Medulla oblongata (tissue), 1 donor: ENCODE measurements at regions not wholly inside any gene's neighbourhood (a gene's known extent, or its start where the extent isn't known, plus 50 kb on each side); places are given as distances from the start of the nearest gene placed in this dataset.
"Not testable (repeated sequence)": the region's sequence is repeated elsewhere in the genome, so short reads cannot be mapped to it uniquely, and the experiment has no call there.

Experiments used
- DNase-seq: peaks from one replicate; pipeline ENCODE4 v3.0.0-alpha.2; 2015; ENCODE audit errors: extremely low spot score

DNA sequence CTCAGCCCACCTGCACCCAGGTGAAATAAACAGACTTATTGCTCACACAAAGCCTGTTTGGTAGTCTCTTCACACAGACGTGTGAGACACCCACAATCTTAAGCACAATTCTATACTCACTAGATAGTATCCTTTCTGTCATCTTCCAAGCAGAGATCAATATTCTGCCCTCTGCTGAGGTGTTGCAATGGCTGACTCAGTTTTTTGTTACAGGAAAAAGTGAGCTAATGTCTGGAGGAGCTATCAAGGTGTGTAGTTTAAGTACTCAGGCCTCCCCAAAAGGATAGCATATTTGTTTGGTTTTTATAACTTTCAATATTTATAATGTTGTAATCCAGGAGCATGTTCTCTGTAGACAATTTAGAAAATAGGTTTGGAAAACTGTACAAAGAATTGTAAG, 775.2 kb upstream of the POU3F4 start:
- no peak for DNase-seq

DNA sequence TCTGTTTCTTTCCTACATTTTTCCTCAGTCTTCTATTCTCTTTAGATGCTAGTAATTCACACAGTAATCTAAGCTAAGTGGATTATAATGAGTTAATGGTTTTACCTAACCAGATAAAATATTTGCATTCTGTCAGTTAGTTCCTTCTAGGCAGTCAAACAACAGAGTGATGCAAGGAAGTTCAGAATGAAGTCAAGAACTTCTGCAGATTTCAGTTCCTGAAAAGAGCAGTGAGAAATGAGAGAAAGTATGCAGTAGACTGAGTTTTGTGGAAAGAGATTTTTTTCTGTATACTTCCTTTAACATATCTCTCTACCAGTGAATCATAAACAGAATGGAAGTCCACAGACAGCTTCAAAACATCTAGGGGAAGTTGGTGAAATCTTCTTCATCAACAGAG, 774.0 kb upstream of the POU3F4 start:
- DNase-seq: no peak

DNA sequence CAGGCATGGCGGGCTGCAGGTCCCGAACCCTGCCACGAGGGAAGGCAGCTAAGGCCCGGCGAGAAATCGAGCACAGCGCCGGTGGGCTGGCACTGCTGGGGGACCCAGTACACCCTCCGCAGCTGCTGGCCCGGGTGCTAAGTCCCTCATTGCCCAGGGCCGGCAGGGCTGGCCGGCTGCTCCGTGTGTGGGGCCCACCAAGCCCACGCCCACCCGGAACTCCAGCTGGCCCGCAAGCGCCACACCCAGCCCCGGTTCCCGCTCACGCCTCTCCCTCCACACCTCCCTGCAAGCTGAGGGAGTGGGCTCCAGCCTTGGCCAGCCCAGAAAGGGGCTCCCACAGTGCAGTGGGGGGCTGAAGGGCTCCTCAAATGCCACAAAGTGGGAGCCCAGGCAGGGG, 769.8 kb upstream of the POU3F4 start:
- DNase-seq: not testable (repeated sequence)

DNA sequence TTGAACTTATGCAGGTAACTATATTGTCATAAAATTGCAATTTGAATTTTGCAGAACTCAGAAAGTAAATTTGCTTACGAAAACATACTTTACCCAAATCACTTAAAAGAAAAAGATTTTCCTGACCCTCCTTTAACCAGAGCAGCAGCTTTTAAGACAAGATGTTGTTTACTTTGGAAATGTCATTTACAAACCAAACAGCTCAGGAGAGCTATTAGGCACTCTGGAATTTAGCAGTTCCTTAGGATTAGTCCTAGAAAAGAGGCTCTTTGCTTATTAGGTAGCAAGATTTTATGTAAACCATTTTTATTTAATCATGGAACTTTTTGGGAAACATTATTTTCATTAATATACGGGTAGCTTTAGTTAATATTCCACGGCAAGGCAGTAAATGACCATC, 765.7 kb upstream of the POU3F4 start:
- no peak for DNase-seq

DNA sequence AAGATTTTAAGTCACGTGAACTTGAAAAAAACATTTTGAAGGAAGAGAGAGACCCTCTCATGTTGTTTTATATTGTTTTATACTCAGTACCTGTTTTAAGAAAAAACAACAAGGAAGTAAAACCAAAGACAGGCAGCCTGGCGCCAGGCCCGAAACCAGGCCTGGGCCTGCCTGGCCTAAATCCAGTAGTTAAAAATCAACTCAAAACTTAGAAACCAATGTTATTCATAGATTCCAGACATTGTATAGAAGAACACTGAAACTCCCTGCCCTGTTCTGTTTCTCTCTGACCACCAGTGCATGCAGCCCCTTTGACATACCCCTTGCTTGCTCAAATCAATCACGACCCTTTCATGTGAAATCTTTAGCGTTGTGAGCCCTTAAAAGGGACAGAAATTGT, 762.4 kb upstream of the POU3F4 start:
- DNase-seq: not testable (repeated sequence)

DNA sequence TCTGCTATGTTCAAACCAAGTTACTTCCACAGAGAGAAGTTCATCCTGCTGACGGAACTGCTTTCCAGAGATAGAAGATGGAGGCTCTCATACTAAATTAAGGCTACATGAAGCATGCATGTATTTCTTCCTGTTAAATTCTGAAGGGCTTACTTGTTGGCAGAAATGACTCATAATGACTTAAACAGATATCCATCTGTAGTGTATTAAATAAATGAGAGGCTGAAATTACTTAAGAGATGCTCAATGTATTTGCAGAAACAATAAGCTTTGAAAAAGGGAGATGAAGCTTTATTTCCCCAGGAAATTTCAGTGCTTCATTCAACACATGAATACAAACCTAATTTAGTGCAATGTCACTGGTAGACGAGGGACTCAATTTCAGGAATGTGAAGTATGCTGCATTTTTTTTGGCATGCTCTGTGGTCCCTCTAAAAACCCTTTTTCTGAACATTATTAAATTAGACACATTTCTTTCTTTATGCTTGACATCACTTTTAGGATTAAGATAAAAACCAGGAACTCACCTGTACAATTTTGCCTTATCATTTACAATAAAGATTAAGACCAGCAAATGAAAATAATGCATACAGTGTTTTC, 759.1 kb upstream of the POU3F4 start:
- no peak for DNase-seq

DNA sequence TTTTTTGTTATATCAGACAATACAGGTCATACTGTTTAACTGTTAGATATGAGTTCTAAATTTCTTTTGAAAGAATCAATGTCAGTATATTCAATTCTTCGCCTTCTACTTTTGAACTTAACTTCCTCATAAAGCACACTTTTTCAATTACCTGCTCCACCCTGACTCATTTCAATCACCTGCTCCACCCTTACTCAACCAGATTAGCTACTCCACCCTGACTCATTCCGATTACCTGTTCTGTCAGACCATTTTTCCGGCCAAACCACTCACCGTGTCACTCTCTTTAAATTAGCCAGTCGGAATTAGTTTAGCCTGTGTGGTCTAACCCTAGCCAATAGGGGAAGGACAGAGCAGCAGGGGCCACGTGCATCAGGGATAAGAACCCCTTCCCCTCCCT, 751.8 kb upstream of the POU3F4 start:
- DNase-seq: no peak

DNA sequence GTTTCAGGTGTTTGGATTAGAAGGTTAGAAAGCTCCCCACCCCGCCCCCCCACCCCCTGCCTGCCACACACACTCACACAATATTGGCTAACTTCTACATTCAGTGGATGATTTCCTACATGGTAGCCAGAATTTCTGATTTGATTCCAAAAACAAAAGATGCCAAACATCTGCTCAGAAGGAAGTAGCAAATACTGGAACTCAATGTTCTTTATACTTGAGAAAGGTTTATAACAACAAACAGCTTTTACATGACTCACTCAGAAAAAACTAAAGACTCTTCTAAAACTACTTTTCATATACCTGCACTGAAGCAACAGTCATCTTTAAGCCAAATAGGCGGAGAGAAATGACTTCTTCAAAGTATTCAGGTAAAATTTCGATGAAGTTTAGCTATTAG, 750.5 kb upstream of the POU3F4 start:
- DNase-seq: no peak

DNA sequence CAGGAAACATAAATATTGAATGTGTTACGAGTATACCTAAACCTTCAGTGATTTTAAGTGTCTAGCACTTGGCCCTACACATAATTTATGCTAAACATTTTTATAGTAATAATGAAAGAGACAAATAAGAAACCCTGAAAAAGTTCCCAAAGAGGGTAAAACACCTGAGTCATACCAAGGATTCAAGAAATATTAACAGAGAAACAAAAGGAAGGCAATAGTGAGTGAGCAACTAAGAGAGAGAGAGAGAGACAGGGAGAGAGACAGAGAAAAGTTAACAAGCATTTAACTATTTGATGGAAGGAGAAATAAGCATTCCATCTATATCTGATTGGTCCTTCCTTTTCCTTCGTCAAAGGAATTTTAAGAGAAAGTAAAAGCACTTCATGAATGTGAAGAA, 743.6 kb upstream of the POU3F4 start:
- no peak for DNase-seq

DNA sequence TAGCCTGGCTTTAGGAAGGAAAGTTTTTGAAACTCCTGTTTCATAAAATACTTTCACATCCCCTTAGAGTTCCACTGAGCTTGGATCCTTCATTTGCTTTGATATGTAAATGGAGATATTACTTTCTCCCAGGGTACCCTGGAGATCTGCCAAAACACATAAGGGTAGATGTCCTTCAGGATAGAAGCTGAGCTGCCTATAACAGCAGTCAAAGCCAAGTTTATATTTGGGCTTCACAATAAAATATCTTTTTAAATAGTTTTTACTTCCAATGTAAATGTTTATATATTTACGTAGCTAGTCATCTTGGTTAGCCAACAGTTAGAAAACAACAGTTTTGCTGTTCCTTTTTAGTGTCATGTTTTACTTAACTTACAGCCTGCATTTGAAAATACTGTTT, 742.3 kb upstream of the POU3F4 start:
- peak; percentile 1 for DNase-seq

DNA sequence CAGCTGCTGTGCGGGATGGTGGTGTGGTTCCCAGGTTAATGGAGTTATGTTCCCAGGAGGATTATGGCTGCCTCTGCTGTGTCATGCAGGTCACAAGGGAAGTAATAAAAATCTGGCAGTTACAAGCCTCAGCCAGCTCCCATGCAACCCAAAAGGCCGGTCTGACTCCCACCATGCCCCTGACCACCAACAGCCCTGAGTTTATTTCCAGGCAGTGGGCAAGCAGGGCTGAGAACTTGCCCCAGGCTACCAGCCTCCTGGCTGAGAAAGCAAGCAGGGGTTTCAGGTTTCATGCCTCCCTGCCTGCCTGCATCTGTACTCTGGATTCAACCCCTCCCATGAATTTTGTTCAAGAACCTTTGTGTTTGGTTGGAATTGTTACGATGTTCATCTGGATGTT, 732.7 kb upstream of the POU3F4 start:
- no peak for DNase-seq

DNA sequence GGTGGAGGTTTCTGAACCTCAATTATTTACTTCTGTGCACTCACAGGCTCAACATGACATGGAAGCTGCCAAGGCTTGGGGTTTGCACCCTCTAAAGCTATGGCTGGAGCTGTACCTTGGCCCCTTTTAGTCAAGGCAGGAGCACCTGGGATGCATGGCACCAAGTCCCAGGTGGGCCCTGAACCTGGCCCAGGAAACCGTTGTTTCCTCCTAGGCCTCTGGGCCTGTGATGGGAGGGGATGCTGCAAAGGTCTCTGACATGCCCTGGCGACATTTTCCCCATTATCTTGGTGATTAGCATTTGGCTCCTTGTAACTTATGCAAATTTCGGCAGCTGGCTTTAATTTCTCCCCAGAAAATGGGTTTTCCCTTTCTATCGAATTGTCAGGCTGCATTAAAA, 726.1 kb upstream of the POU3F4 start:
- no peak for DNase-seq

DNA sequence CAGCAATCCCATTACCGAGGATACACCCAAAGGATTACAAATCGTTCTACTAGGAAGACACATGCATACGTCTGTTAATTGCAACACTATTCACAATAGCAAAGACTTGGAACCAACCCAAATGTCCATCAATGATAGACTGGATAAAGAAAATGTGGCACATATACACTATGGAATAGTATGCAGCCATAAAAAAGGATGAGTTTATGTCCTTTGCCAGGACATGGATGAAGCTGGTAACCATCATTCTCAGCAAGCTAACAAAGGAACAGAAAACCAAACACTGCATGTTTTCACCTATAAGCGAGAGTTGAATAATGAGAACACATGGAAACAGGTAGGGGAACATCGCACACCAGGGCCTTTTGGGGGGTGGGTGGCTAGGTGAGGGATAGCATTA, 695.2 kb upstream of the POU3F4 start:
- DNase-seq: not testable (repeated sequence)

DNA sequence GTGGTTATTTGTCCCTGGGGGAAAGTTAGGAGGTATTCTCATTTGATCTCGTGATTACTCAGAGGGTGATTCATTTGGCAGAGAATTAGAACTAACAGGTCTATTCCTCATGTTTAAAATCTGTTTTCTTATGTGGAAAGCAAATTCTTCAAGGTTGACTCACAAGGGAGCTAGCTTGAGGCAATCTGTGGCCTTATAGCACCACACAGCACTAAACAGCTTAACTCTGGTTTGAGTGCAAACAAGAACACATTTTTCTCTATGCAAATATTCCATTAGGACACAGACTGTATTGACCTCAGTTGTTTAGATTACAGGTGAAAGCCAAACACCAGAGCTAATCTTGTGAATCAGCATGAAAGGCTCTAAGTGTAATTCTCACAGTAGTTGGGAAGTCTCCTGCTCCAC, 694.4 kb upstream of the POU3F4 start:
- DNase-seq: no peak

DNA sequence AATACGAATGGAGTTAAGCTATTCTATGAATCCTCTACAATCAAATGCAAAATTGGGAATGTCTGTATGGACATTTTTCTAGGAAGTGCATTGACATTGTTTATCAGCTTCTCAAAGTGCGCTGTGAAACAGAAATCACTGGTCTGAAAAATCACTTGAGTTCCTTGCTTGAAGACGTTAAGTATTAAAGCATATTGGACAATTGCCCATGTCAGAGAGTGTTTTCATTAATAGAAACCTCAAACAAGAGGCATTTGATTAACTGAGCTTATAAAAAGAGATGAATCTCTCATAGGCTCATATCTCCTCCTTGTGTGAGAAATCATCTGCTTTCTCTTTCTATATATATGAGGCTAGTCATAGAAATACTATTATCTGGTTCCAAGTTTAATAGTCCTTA, 692.1 kb upstream of the POU3F4 start:
- DNase-seq: no peak

DNA sequence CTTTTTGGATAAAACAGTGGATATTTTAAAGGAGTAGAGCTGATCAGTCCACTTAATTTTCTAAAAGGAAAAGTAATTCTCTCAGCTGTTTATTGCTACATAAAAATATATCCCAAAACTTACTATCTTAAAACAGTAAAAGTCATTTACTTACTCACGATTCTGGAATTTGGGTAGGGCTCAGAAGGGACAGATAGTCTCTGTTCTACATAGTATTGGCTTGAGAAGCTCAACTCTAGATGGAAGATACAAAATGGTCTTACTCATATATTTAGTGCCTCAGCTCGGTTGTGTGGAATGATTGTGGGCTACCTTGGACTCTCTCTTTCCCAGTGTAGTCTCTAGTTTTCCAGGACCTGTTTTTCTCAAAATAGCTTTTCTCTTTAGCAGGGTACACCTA, 691.5 kb upstream of the POU3F4 start:
- DNase-seq: no peak

DNA sequence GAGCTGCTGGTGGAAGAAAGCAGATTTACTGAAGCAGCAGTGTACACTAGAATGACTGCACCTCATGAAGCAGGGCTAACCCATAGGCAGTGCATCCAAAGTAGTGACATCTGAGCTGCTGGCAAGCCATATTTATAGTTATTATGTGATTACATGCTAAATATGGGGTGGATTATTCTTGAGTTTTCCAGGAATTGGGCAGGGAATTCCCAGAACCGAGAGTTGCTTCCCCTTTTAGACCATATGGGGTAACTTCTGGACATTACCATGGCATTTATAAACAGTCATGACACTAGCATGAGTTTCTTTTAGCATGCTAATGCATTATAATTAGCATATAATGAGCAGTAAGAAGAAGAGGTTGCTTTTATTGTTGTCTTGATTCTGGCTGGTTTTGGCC, 665.8 kb upstream of the POU3F4 start:
- DNase-seq: no peak

DNA sequence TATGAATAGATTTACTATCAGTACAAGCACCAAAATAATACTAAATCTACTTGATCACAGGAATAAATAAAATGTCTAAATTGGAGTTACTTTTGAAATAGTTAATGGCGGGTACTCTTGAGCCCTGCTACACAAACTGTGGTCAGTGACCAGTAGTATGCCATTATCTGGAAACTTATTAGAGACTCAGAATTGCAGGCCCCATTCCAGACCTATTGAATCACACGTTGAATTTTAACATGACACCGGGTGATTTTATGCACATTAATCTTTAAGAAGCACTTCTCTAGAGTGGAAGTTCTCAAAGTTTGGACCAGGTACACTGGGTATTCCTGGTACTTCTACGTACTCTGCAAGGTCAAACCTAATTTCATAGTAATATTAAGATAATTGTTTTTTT, 660.0 kb upstream of the POU3F4 start:
- DNase-seq: no peak
